GM13976 (cell line): ENCODE measurements at regions not wholly inside any gene's neighbourhood (a gene's known extent, or its start where the extent isn't known, plus 50 kb on each side); places are given as distances from the start of the nearest gene placed in this dataset.

Source experiments
- DNase-seq: peaks from one replicate; pipeline ENCODE4 v3.0.0; 2012; ENCODE audit warnings: low spot score
- CTCF ChIP-seq: IDR thresholded peaks from 2 replicates; pipeline ENCODE4 v1.5.1; 2012; ENCODE audit warnings: borderline replicate concordance, mild to moderate bottlenecking; ENCODE audit not compliant: insufficient read depth; ENCODE audit errors: extremely low read depth, missing control alignments, control extremely low read depth
- in situ Hi-C: fragments of 300-500 bp; cut with MboI; formaldehyde crosslinking; loops from one replicate; pipeline ENCODE4 v1.12.0; 2022; ENCODE audit warnings: low sequenced_read_pairs, mixed read lengths, inconsistent platforms; ENCODE audit not compliant: unreplicated experiment

GRCh38 chr5:115382989-115383388 lies 86.5 kb upstream of the CCDC112 start:
- in situ Hi-C loops, result no loop called here
- DNase-seq, result no peak
- TF ChIP-seq CTCF, result no peak

- no peak for TF ChIP-seq CTCF
Observed at GRCh38 chr5:115381911-115382662, 85.6 kb upstream of the CCDC112 start.

GRCh38 chr5:115379622-115380344 lies 83.3 kb upstream of the CCDC112 start:
- in situ Hi-C loops, result no loop called here
- peak; percentile 37 for DNase-seq
- TF ChIP-seq CTCF, result no peak

More at GRCh38 chr5:115381911-115382662, 85.6 kb upstream of the CCDC112 start:
- in situ Hi-C loops, result no loop called here
- DNase-seq, result no peak

GRCh38 chr5:115378754-115379153 lies 82.3 kb upstream of the CCDC112 start:
- in situ Hi-C loops, result no loop called here
- DNase-seq, result no peak
- no peak for TF ChIP-seq CTCF

- peak; percentile 36 for DNase-seq
- in situ Hi-C loops, result no loop called here
- no peak for TF ChIP-seq CTCF
Observed at GRCh38 chr5:115377468-115378217, 81.2 kb upstream of the CCDC112 start.

GRCh38 chr5:115375893-115376292 lies 79.4 kb upstream of the CCDC112 start:
- in situ Hi-C loops, result no loop called here
- TF ChIP-seq CTCF, result no peak
- no peak for DNase-seq
